ENCODE measurements at regions not wholly inside any gene's neighbourhood (a gene's known extent, or its start where the extent isn't known, plus 50 kb on each side); places are given as distances from the start of the nearest gene placed in this dataset.

- TF ChIP-seq CTCF (IDR thresholded peaks at IDR 0.05; ENCODE audit: poor library complexity) (no peak), EZH2 (IDR thresholded peaks at IDR 0.05; ENCODE audit: borderline replicate concordance) (no peak), EZH2phosphoT487 (IDR thresholded peaks at IDR 0.05; ENCODE audit: low read depth, severe bottlenecking, unreplicated experiment) (no peak)
Measured at GRCh38 chr9:80646211-80646610, 1043.1 kb downstream of the TLE1 start.

Measured in hepatocyte (in vitro differentiated cells).